DMS153 treated with DMSO at 0.1 percent for 48 hours (cell line): ENCODE measurements at regions not wholly inside any gene's neighbourhood (a gene's known extent, or its start where the extent isn't known, plus 50 kb on each side); places are given as distances from the start of the nearest gene placed in this dataset.
"Not testable (repeated sequence)": the region's sequence is repeated elsewhere in the genome, so short reads cannot be mapped to it uniquely, and the experiment has no call there.

Experiments
- DNase-seq: peaks from one replicate; lab custom pipeline; 2025; ENCODE audit not compliant: unreplicated experiment; lab: John Stamatoyannopoulos, UW

GRCh38 chr18:2146092-2146491 is 425.2 kb downstream of the METTL4 start:
- DNase-seq: no peak

DNA sequence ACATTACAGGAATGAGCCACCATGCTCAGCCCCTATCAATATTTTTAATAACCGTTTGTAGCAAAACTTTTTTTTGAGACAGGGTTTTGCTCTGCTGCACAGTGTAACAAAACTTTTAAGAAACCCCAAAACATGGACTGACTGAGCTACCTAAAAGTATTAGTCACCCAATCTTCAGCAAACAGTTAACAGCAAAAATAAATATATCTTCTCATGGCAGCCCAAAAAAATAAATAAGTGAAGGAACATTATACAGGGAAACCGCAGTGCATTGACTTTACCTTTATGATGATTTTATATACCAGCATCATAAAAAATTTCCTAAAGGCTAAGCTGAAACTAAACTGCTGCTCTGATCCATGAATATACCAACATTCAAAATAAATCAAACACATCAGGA is 424.6 kb downstream of the METTL4 start:
- no peak for DNase-seq

DNA sequence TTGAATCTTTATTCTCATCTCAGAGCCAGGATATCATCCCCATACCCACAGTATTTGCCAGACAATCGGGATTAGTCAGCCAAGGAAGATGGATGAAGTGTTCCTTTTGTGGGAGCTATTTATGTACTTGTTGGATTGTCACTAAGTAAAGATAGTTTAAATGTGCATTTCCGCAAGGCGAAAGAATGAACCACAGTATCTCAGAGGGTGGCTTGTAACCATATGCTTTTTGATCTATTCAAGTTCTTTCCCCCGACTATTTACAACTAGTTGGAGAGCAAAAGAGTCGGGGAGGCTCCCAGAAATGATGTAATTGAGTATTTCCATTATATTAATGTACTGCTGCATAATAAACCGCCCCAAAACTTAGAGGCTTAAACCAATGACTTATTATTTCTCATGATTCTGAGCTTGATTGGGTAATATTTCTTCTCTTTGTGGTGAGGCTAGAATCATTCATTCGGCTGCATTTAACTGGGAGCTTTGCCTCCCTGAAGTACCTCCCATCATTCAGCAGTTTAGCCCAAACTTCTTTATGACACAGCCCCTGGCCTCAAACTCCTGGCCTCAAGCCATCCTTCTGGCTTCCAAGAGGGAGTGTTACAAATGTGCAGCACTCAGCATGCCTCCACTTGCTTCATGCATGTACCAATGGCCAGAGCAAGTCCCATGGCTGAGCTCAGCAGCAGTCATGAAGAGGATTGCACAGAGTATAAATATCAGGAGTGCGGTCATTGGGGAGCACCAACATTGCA is 423.7 kb downstream of the METTL4 start:
- no peak for DNase-seq

- no peak for DNase-seq
These were observed 422.5 kb downstream of the METTL4 start for GRCh38 chr18:2148823-2149222.

GRCh38 chr18:2150566-2150965 is 420.7 kb downstream of the METTL4 start:
- no peak for DNase-seq

GRCh38 chr18:2154278-2154677 is 417.0 kb downstream of the METTL4 start:
- no peak for DNase-seq

GRCh38 chr18:2164644-2165550 is 406.4 kb downstream of the METTL4 start:
- DNase-seq: no peak

- DNase-seq: not testable (repeated sequence)
These were observed 404.4 kb downstream of the METTL4 start for GRCh38 chr18:2166876-2167275.

- DNase-seq: no peak
These were observed 403.3 kb downstream of the METTL4 start for GRCh38 chr18:2168022-2168421.

DNA sequence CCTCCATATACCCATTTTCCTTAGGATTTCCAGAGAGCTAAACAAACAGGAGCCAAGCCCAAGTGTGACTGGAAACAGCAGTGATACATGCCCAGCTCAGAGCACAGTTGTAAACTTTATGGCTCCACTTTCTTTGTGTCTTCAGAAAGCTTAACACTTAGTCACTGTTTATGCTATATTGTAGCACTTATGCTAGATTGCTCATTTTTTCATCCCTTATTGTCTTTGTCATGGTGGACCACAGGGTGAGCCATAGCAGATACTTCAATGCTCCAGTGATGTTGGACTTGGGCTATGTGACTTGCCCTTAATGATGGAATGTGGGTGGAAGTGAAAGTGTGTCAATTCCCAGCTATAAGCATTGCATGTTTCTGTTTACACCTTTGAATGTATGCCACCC is 401.6 kb downstream of the METTL4 start:
- no peak for DNase-seq

DNA sequence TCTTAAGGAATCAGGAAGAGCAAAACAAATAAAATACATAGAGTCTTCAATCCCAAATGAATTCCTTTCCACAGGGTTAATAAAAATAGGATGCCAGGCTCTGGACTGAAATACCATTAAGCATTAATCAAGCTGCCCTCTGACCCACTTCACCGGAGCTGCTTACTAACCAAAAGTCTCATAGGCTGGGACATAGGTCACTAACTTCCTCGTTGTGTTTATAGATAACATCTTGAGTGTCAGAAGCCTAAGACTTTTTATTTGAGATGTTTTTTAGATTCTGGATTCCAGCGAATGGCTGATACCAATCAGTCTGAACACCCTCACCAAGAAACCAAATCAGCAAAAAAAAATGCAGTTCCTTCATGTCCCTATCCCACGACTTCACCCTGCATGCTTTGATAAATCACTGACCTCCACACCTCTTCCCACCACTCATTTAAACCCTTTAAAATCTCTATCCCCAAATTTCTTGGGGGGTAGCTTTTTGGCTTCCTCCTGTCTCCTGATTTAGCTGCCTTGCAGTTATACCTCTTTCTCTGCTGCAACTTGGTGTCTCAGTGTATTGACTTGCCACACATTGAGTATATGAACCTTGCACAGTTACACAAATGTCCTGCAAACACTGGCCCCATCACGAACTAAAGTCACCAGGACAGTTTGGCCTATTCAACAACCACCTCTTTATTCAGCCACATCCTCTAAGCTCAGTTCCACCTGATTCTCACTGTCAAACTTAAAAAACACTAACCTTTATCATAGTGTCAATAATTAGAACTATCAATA is 399.3 kb downstream of the METTL4 start:
- no peak for DNase-seq

GRCh38 chr18:2172881-2173280 is 398.4 kb downstream of the METTL4 start:
- no peak for DNase-seq

DNA sequence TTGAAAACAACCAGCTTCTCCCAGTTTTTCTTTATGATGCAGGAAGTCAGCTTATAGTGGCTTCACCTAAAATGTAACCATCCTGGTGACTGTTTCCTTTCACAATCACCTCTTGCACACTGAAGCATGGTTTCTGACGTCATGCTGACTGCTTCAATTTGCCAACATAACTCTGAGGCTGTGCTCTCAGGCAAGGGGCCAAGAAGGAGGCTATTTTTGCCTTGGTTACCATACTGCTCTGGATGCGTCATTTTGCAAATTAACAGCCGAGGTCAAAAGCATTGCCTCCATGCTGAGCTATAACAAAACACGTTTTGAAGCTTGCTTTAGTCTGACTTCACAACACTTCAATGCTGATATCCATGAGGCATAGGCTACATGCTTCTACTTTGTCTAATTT is 397.8 kb downstream of the METTL4 start:
- no peak for DNase-seq

GRCh38 chr18:2178036-2178435 is 393.3 kb downstream of the METTL4 start:
- no peak for DNase-seq

GRCh38 chr18:2179498-2180183 is 391.7 kb downstream of the METTL4 start:
- DNase-seq: no peak

- DNase-seq: no peak
These were observed 390.7 kb downstream of the METTL4 start for GRCh38 chr18:2180586-2180985.

GRCh38 chr18:2183432-2183831 is 387.9 kb downstream of the METTL4 start:
- no peak for DNase-seq

- no peak for DNase-seq
These were observed 384.3 kb downstream of the METTL4 start for GRCh38 chr18:2186967-2187366.

DNA sequence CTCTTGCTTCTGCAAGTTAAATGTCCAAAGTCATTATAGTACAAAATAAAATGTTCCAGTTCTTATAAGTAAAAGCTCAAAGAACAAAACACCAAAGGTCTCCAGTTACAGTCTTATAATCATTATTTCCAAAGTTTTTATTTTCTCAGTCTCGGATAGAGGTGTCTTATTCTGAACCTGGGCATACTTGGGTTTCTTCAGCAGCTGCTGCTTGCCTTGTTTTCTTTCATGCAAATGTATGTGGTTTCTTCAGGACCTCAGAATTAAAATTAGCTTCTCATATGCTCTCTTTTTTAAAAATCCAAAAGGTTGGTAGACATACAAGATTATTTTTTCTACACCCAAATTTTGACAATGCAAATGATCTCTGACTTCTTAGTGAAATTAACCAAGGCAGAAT is 383.0 kb downstream of the METTL4 start:
- no peak for DNase-seq

DNA sequence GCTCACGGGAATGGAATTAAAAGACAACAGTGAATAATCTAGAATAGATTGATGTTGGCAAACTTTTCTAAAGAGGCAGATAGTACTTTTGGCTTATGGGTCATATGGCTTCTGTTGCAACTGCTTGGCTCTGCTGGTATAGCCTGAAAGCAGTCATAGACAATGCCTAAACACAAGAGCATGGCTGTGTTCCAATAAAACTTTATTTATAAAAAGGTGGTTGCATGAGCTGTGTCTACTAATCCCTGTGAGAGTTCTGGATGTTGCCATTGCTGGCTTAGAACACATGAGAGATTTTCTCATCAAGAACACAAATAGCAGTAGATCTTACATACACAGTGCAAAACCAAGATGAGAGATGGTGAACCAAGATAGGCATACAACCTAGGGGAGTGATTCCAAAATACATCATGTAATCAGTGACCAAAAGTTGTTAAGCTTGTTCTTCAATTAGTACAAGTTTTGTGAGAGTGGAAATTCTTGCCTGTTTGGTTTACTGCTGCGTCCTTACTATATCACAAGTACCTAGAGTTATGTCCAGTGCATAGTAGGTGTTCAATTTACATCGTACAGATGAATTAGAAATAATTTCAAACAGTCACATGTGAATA is 380.0 kb downstream of the METTL4 start:
- no peak for DNase-seq
